H1 (cell line): ENCODE measurements at regions not wholly inside any gene's neighbourhood (a gene's known extent, or its start where the extent isn't known, plus 50 kb on each side); places are given as distances from the start of the nearest gene placed in this dataset. TPM values are rescaled to one million over a fixed set of nuclear protein-coding genes. Genes with fewer than 3 reads are reported as not detected.

ENCODE experiments used
- small RNA-seq: library from polyadenylated mRNA; stranded (forward); fragments of <200 nt; extraction: miRNeasy Mini kit (QIAGEN cat#:217004); gene quantifications from one replicate; pipeline ENCODE3, GENCODE V24; 2013; ENCODE audit not compliant: insufficient read depth

Small RNA genes lying in the stretch of these regions (small RNA-seq; reads per million reads assigned to genes)
- not detected for gene AC008134.1
